ENCODE measurements at regions not wholly inside any gene's neighbourhood (a gene's known extent, or its start where the extent isn't known, plus 50 kb on each side); places are given as distances from the start of the nearest gene placed in this dataset.

GRCh38 chr6:48307573-48307972, 196.6 kb upstream of the PTCHD4 start:
- Histone ChIP-seq H3K27ac (no peak overlapping the region), H3K27me3 (no peaks in the 10 kb centered on the region), H3K4me1 (no peaks in the 10 kb centered on the region), H3K36me3 (no peaks in the 10 kb centered on the region), H3K9me3 (no peaks in the 10 kb centered on the region), H3K4me3 (no peak overlapping the region)
- no peak for TF ChIP-seq CTCF (IDR thresholded peaks at IDR 0.05)
- intact Hi-C loops (cut with DNase I): no loop called here
- DNase-seq (ENCODE audit: low spot score in 2 of 2): no peak

GRCh38 chr6:48290595-48290994, 179.6 kb upstream of the PTCHD4 start:
- intact Hi-C loops (cut with DNase I): no loop called here
- H3K9me3 ChIP-seq: no peaks in the 10 kb centered on the region
- H3K4me1 ChIP-seq: no peaks in the 10 kb centered on the region
- H3K27me3 ChIP-seq: no peaks in the 10 kb centered on the region
- no peaks in the 10 kb centered on the region for H3K36me3 ChIP-seq
- DNase-seq (ENCODE audit: low spot score in 2 of 2): no peak
- TF ChIP-seq CTCF (IDR thresholded peaks at IDR 0.05): no peak
- no peak overlapping the region for H3K4me3 ChIP-seq
- no peak overlapping the region for H3K27ac ChIP-seq

- no peaks in the 10 kb centered on the region for H3K36me3 ChIP-seq
- no peaks in the 10 kb centered on the region for H3K4me1 ChIP-seq
- intact Hi-C loops (cut with DNase I): no loop called here
- no peaks in the 10 kb centered on the region for H3K27me3 ChIP-seq
- TF ChIP-seq CTCF (IDR thresholded peaks at IDR 0.05): no peak
- H3K4me3 ChIP-seq: no peak overlapping the region
- no peaks in the 10 kb centered on the region for H3K9me3 ChIP-seq
- no peak overlapping the region for H3K27ac ChIP-seq
- no peak for DNase-seq (ENCODE audit: low spot score in 2 of 2)
These were observed 178.8 kb upstream of the PTCHD4 start for GRCh38 chr6:48289841-48290240.

GRCh38 chr6:48281217-48281616, 170.2 kb upstream of the PTCHD4 start:
- no peaks in the 10 kb centered on the region for H3K36me3 ChIP-seq
- H3K9me3 ChIP-seq: peaks cover 0 to 4% of the 10 kb centered on the region in 2 donors
- intact Hi-C loops (cut with DNase I): no loop called here
- no peak for DNase-seq (ENCODE audit: low spot score in 2 of 2)
- H3K4me3 ChIP-seq: no peak overlapping the region
- no peaks in the 10 kb centered on the region for H3K4me1 ChIP-seq
- H3K27ac ChIP-seq: no peak overlapping the region
- H3K27me3 ChIP-seq: no peaks in the 10 kb centered on the region
- no peak for TF ChIP-seq CTCF (IDR thresholded peaks at IDR 0.05)

- no peak for TF ChIP-seq CTCF (IDR thresholded peaks at IDR 0.05)
These were observed 169.1 kb upstream of the PTCHD4 start for GRCh38 chr6:48280035-48280620.

GRCh38 chr6:48278261-48278660, 167.3 kb upstream of the PTCHD4 start:
- H3K9me3 ChIP-seq: no peaks in the 10 kb centered on the region
- TF ChIP-seq CTCF (IDR thresholded peaks at IDR 0.05): no peak
- H3K27me3 ChIP-seq: no peaks in the 10 kb centered on the region
- H3K4me1 ChIP-seq: no peaks in the 10 kb centered on the region
- no peak overlapping the region for H3K4me3 ChIP-seq
- no peak overlapping the region for H3K27ac ChIP-seq
- no peaks in the 10 kb centered on the region for H3K36me3 ChIP-seq
- intact Hi-C loops (cut with DNase I): no loop called here
- DNase-seq (ENCODE audit: low spot score in 2 of 2): no peak

More at GRCh38 chr6:48280035-48280620, 169.1 kb upstream of the PTCHD4 start:
- no peaks in the 10 kb centered on the region for H3K4me1 ChIP-seq
- no peak for DNase-seq (ENCODE audit: low spot score in 2 of 2)
- no peak overlapping the region for H3K4me3 ChIP-seq
- H3K27ac ChIP-seq: no peak overlapping the region
- H3K9me3 ChIP-seq: peaks cover 0 to 4% of the 10 kb centered on the region in 2 donors
- H3K27me3 ChIP-seq: no peaks in the 10 kb centered on the region
- intact Hi-C loops (cut with DNase I): no loop called here
- no peaks in the 10 kb centered on the region for H3K36me3 ChIP-seq

Measured in ascending aorta (tissue), 2 donors.